ENCODE measurements at regions not wholly inside any gene's neighbourhood (a gene's known extent, or its start where the extent isn't known, plus 50 kb on each side); places are given as distances from the start of the nearest gene placed in this dataset.

DNA sequence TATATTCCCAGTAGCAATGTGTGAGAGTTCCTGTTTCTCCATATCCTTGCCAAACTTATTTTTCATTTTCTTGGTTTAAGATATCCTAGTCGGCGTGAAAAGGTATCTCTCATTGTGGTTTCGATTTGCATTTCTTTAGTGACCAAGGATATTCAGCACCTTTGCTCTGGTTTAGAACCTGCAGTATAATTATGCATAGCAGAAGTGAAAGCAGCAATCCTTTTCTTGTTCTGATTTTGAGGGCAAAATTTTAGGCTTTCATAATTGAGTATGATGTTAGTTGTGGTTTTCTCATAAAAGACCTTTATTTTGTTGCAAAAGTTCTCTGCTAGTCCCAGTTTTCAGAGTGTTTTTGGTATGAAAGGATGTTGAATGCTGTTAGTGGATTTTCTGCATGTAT is 491.0 kb downstream of the FGF9 start:
- no peaks in the 10 kb centered on the region for H3K79me2 ChIP-seq (ENCODE audit: insufficient read depth, low read length)
- Mint-ChIP-seq H3K4me3 (ENCODE audit: unreplicated experiment) (no peak overlapping the region), H3K9me3 (ENCODE audit: unreplicated experiment) (no peaks in the 10 kb centered on the region), H3K36me3 (ENCODE audit: low read depth, unreplicated experiment) (no peaks in the 10 kb centered on the region), H3K27me3 (ENCODE audit: low read depth, unreplicated experiment) (no peaks in the 10 kb centered on the region), H3K27ac (ENCODE audit: unreplicated experiment) (no peak overlapping the region), H3K4me1 (ENCODE audit: low read depth, unreplicated experiment) (peaks cover 5% of the 10 kb centered on the region)
- no peaks in the 10 kb centered on the region for H3K27me3 ChIP-seq (ENCODE audit: insufficient read depth, low read length)
- no peaks in the 10 kb centered on the region for H3K4me1 ChIP-seq (ENCODE audit: insufficient read depth, low read length)
- no peaks in the 10 kb centered on the region for H4K20me1 ChIP-seq (ENCODE audit: insufficient read depth, low read length)
- H2AFZ ChIP-seq (ENCODE audit: low read depth, low read length): no peak overlapping the region
- no peak overlapping the region for H3K4me3 ChIP-seq (ENCODE audit: insufficient read depth, low read depth, low read length)
- no peak overlapping the region for H3K9ac ChIP-seq (ENCODE audit: low read length)
- TF ChIP-seq, protein P1, sequence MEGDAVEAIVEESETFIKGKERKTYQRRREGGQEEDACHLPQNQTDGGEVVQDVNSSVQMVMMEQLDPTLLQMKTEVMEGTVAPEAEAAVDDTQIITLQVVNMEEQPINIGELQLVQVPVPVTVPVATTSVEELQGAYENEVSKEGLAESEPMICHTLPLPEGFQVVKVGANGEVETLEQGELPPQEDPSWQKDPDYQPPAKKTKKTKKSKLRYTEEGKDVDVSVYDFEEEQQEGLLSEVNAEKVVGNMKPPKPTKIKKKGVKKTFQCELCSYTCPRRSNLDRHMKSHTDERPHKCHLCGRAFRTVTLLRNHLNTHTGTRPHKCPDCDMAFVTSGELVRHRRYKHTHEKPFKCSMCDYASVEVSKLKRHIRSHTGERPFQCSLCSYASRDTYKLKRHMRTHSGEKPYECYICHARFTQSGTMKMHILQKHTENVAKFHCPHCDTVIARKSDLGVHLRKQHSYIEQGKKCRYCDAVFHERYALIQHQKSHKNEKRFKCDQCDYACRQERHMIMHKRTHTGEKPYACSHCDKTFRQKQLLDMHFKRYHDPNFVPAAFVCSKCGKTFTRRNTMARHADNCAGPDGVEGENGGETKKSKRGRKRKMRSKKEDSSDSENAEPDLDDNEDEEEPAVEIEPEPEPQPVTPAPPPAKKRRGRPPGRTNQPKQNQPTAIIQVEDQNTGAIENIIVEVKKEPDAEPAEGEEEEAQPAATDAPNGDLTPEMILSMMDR (IDR thresholded peaks at IDR 0.05; ENCODE audit: insufficient read depth, low read depth, low read length): no peak
- no peak for TF ChIP-seq EZH2 (IDR thresholded peaks at IDR 0.05; ENCODE audit: insufficient read depth, low read length)
- no peak overlapping the region for H3K4me2 ChIP-seq (ENCODE audit: low read length)
- DNase-seq (ENCODE audit: low read depth): no peak
- FAIRE-seq: no peak
- no peaks in the 10 kb centered on the region for H3K9me3 ChIP-seq (ENCODE audit: insufficient read depth, low read depth, low read length)
- no peaks in the 10 kb centered on the region for H3K36me3 ChIP-seq (ENCODE audit: insufficient read depth, low read length)
- H3K27ac ChIP-seq (ENCODE audit: low read depth, low read length): no peak overlapping the region

GRCh38 chr13:22162889-22163288 is 492.0 kb downstream of the FGF9 start:
- Histone ChIP-seq H4K20me1 (ENCODE audit: insufficient read depth, low read length) (no peaks in the 10 kb centered on the region), H3K4me1 (ENCODE audit: insufficient read depth, low read length) (no peaks in the 10 kb centered on the region), H2AFZ (ENCODE audit: low read depth, low read length) (no peak overlapping the region), H3K4me3 (ENCODE audit: insufficient read depth, low read depth, low read length) (no peak overlapping the region), H3K9me3 (ENCODE audit: insufficient read depth, low read depth, low read length) (no peaks in the 10 kb centered on the region), H3K9ac (ENCODE audit: low read length) (no peak overlapping the region), H3K27me3 (ENCODE audit: insufficient read depth, low read length) (no peaks in the 10 kb centered on the region), H3K36me3 (ENCODE audit: insufficient read depth, low read length) (no peaks in the 10 kb centered on the region), H3K4me2 (ENCODE audit: low read length) (no peak overlapping the region), H3K27ac (ENCODE audit: low read depth, low read length) (no peak overlapping the region), H3K79me2 (ENCODE audit: insufficient read depth, low read length) (no peaks in the 10 kb centered on the region)
- DNase-seq (ENCODE audit: low read depth): no peak
- Mint-ChIP-seq H3K27me3 (ENCODE audit: low read depth, unreplicated experiment) (no peaks in the 10 kb centered on the region), H3K27ac (ENCODE audit: unreplicated experiment) (no peak overlapping the region), H3K4me3 (ENCODE audit: unreplicated experiment) (no peak overlapping the region), H3K36me3 (ENCODE audit: low read depth, unreplicated experiment) (no peaks in the 10 kb centered on the region), H3K4me1 (ENCODE audit: low read depth, unreplicated experiment) (peaks cover 5% of the 10 kb centered on the region), H3K9me3 (ENCODE audit: unreplicated experiment) (no peaks in the 10 kb centered on the region)
- FAIRE-seq: no peak
- TF ChIP-seq, protein P1 (IDR thresholded peaks at IDR 0.05; ENCODE audit: insufficient read depth, low read depth, low read length): no peak
- no peak for TF ChIP-seq EZH2 (IDR thresholded peaks at IDR 0.05; ENCODE audit: insufficient read depth, low read length)

DNA sequence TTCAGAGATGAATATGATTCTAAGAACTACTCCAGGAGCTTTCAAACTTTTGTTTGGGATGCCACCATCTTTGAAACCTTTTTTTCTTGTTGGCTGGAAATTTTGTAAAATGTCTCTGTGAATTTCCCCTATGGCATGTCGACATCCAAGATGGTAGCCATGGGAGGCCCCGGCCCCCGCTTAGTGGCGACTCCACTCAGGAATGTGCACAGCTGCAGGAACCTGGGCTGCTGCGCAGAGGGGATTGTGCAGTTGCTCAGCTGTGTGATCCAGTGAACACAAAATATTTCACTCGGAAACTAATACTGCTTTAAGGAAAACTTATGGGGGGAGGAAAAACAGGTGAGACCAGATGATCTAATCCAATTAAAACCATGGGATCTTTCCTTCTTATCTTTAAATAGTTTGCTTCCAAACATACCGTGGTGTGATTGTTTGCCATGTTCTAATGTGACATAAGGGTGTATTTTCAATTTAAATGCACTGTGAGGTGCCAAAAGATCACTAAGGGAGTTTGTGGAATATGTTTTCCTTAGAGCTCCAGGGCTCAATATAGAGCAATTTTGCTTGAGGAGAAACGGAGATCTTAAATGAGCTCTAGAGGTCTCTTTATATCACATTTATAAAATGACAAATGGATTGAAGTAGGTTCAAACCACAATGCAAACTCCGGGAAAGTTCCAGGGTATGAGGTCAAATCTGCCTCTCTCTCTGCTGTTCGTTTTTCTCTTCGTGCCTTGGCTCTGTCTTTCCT is 497.7 kb downstream of the FGF9 start:
- Histone ChIP-seq H3K9me3 (ENCODE audit: insufficient read depth, low read depth, low read length) (no peaks in the 10 kb centered on the region), H4K20me1 (ENCODE audit: insufficient read depth, low read length) (no peaks in the 10 kb centered on the region), H3K27me3 (ENCODE audit: insufficient read depth, low read length) (no peaks in the 10 kb centered on the region), H3K4me2 (ENCODE audit: low read length) (no peak overlapping the region), H3K27ac (ENCODE audit: low read depth, low read length) (no peak overlapping the region), H3K4me1 (ENCODE audit: insufficient read depth, low read length) (no peaks in the 10 kb centered on the region), H3K36me3 (ENCODE audit: insufficient read depth, low read length) (no peaks in the 10 kb centered on the region), H2AFZ (ENCODE audit: low read depth, low read length) (no peak overlapping the region), H3K79me2 (ENCODE audit: insufficient read depth, low read length) (no peaks in the 10 kb centered on the region), H3K4me3 (ENCODE audit: insufficient read depth, low read depth, low read length) (no peak overlapping the region), H3K9ac (ENCODE audit: low read length) (no peak overlapping the region)
- DNase-seq (ENCODE audit: low read depth) (no peak), FAIRE-seq (no peak)
- Mint-ChIP-seq H3K27me3 (ENCODE audit: low read depth, unreplicated experiment) (no peaks in the 10 kb centered on the region), H3K4me1 (ENCODE audit: low read depth, unreplicated experiment) (peaks cover 10% of the 10 kb centered on the region), H3K4me3 (ENCODE audit: unreplicated experiment) (no peak overlapping the region), H3K36me3 (ENCODE audit: low read depth, unreplicated experiment) (no peaks in the 10 kb centered on the region), H3K27ac (ENCODE audit: unreplicated experiment) (no peak overlapping the region), H3K9me3 (ENCODE audit: unreplicated experiment) (no peaks in the 10 kb centered on the region)
- TF ChIP-seq, protein P1 (IDR thresholded peaks at IDR 0.05; ENCODE audit: insufficient read depth, low read depth, low read length): no peak
- no peak for TF ChIP-seq EZH2 (IDR thresholded peaks at IDR 0.05; ENCODE audit: insufficient read depth, low read length)
